Endometrium (tissue), 2 donors: ENCODE measurements at regions not wholly inside any gene's neighbourhood (a gene's known extent, or its start where the extent isn't known, plus 50 kb on each side); places are given as distances from the start of the nearest gene placed in this dataset.
"Not testable (repeated sequence)": the region's sequence is repeated elsewhere in the genome, so short reads cannot be mapped to it uniquely, and the experiment has no call there.

ENCODE experiments used
- FAIRE-seq: peaks from 2 replicates; lab custom pipeline; 2012; peaks lifted over from hg19 to GRCh38; lab: Jason Lieb, UNC
- donor health status: control.
- donor health status: control.

DNA sequence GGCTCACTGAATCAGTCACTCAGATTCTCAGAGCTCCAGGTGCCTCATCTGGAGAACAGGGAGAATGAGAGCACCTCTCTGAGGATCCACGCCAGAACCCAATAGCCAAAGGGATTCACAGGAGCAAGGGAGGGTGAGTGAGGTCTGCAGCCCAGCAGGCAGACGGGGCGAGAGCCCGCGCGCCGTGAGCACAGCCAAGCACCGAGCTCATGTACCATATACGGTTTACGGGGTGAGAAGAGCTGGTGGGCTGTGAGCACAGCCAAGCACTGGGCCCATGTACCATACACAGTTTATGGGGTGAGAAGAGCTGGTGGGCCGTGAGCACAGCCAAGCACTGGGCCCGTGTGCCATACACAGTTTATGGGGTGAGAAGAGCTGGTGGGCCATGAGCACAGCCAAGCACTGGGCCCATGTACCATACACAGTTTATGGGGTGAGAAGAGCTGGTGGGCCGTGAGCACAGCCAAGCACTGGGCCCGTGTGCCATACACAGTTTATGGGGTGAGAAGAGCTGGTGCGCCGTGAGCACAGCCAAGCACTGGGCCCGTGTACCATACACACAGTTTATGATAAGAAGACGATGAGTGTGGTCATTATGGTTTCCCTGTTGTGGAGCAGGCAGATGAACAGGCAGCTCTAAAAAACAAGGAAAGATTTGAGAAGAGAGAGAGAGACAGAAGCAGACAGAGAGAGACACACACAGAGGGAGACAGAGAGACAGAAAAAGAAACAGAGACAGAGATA lies 125.7 kb upstream of the ANO1 start:
- not testable (repeated sequence) for FAIRE-seq

GRCh38 chr11:69953356-69953755 lies 124.8 kb upstream of the ANO1 start:
- FAIRE-seq, result no peak

DNA sequence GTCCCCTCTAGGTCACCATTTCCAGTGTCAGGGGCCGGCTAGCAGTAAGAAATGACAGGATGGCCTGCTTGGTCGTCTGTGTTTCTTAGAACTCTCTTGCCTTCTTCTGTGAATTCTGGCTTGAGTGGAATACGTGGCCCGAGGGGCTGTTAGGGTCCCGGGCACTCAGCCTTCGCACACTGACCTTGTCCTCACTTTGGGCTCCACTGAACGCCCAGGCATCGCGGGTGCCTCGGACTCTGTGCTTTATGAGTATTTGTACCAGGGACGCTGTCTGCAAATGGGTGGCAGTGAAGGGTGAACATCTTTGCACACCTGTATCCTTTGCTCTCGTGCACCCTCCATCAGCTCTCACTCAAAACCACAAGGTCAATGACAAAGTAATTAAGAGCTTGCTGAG lies 123.4 kb upstream of the ANO1 start:
- FAIRE-seq, result no peak

GRCh38 chr11:69956669-69957190 lies 121.4 kb upstream of the ANO1 start:
- FAIRE-seq, result no peak

DNA sequence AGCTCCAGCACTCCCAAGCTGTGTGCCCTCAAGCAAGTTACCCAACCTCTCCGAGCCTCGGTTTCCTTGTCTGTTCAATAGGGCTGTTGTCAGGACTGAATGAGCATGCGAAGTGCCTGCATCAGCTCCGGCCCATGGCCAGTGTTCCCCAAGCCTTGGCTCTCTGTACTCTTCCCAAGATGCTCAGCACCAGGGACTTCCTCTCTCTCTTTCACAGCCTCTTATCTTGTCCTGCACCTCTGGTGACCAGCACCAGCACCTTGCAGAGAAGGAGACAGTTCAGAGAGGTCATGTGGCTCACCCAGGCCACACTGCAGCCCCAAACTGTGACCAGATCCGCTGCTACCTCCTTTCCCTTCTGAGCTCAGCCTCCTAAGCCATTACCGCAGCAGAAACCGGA lies 120.3 kb upstream of the ANO1 start:
- FAIRE-seq, result no peak

DNA sequence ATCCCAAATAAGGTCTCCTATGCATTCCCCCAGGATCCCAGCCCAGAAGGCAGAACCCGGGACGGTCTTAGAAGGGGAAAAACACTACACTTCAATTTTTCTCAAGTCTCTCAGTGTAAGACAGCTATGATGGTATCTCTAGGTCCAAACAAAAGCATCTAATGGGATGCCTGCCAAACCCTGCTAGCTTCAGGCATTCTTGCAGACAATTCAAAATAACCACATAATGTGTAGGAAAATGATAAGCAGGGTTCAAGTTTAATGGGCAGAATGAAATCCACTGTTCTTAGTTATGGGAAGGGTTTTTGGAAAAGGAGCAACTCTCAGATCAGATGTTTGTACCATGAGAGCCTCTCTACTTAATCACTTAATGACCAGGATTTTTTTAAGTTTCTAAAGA lies 119.8 kb upstream of the ANO1 start:
- no peak for FAIRE-seq

DNA sequence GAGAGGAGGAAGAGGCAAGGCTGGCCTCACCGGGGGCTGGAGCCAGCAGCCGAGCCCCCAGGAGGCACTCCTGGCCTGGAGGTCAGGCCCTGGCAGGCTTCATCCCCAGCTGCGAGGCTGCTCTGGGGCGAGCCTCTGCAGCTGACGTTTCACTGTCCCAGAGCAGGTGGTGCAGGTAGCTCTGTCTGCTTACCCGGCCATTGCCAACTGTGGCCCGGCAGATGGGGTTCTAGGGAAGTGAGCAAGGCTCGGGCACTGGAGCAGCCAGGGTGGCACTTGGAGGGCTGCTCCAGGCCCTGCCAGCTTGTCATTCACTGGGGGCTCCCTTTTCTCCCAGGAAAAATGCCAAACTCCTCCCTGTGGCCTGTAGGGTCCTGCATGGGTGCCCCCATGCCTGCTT lies 118.7 kb upstream of the ANO1 start:
- no peak for FAIRE-seq

DNA sequence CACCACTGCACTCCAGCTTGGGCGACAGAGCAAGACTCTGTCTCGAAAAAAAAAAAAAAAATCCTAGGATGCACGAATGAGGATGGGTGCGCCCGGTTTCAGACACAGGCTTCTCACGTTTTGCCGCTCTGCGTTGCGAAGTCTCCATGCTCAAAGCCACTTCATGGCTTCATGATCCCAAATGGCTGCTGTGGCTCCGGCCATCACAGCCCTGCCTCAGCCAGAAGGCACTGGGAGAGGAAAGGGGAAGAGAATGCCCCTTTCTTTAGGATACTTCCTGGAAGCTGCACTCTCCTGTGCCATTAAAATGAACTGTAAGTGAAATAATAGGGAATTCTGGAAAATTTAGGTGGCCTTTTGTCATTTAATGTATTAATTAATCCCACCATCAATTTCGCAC lies 116.4 kb upstream of the ANO1 start:
- no peak for FAIRE-seq

DNA sequence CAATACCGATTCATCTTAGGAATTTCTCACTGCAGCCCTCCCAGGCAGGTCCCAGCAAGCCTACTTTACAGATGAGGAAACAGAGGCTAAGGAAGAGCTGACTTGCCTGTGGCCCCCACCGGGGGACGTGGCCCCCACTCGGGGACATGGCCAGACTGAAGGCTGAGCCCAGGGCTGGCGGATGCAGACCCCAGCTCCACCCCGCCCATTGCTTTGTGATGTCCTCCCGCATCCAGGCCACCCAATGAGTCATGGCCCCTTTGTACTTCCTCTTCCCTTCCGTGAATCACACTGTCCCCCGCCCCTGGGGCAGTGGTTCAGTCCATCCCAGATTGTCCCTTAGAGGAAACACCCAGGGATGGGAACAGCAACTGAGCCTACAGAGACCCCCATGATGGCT lies 116.0 kb upstream of the ANO1 start:
- FAIRE-seq, result no peak

DNA sequence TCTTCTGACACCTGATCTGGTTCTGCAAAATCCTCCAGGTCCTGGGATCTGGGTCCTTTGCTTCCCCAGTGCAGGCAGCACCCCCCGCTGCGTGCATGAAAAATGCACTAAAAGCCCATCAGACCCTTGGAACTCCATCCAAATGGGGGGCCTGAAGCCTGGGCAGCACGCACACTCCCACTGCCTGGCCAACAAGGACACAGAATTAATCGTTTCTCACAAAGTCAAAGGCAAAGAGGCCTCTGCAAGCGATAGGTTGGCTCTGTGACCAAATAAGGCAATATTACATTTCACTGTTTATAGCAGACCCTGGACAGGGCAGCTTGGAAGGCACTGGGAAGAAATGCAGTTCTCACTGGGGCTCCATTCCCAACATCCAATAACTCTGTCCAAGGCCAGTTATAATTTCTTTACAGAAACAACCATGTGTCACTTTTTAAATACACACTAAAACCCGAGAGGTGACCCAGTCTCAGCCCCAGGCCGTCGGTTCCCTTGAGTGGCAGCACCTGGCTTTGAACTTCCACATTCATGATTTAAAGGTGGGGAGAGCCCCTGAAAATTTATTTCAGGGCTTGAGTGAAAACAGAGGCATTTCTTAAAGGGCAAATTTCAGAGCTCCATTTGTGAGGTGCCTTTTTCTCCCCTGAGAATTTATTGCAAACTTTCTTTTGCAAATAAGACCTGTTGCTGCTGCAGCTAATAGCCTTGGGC lies 114.4 kb upstream of the ANO1 start:
- no peak for FAIRE-seq

- no peak for FAIRE-seq
Observed at GRCh38 chr11:69964247-69964643, 113.9 kb upstream of the ANO1 start.

DNA sequence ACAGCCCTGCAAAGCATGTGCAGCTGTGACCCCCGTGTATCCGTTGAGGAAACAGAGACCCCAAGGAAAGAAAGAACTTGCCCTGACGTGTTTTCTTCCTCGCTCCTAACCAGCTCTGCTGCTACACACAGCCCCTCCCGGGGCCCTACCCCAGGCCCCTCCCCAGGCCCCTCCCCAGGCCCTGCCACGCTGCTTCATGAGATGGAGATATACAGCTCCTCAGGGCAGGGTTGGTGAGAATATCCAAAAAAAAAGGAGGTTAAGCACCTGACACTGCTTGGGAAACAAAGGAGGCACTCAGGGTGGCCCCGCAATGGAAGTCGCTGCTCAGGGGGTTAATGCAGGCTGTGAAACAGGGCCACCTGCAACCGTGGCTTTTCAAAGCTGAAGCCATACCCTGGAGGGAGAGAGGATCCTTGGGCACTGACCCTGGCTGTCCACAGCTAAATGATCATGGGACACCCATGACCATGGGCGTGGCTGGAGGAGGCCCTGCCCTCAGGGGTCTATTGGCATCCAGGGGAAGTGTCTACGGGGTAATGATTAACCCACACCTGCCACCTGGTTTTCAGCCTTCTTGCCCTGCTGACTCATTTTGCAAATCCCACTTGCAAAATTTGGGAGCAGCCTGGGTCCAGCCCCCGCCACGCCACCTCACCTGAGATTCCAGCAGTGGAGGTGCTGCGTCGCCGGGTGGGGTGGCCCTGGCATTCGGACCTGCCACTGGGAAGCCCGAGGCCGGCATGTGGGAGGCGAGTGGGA lies 112.1 kb upstream of the ANO1 start:
- FAIRE-seq, result no peak

- no peak for FAIRE-seq
Observed at GRCh38 chr11:69966583-69966835, 111.6 kb upstream of the ANO1 start.

DNA sequence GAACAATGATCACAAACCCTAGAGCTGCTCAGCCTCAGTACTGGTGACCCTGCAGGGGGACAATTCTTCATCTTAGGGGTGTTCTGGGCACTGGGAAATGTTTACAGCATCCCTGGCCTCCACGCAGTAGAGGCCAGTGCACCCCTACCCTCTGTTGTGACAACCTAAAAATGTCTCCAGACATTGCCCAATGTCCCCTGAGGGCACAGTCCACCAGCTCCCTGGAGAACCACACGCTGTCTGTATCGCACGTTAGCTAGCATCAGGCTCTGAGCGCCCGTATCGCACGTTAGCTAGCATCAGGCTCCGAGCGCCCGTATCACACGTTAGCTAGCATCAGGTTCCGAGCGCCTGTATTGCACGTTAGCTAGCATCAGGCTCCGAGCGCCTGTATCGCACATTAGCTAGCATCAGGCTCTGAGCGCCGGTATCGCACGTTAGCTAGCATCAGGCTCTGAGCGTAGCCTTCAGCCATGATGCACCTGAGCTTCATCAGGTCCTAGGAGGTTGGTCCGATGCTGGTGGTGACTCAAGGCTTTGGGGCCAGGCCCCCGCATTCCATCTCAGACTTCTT lies 111.1 kb upstream of the ANO1 start:
- no peak for FAIRE-seq

GRCh38 chr11:69967484-69967883 lies 110.6 kb upstream of the ANO1 start:
- no peak for FAIRE-seq

- no peak for FAIRE-seq
Observed at GRCh38 chr11:69968396-69969347, 109.4 kb upstream of the ANO1 start.

- FAIRE-seq, result no peak
Observed at GRCh38 chr11:69969890-69970784, 108.0 kb upstream of the ANO1 start.

DNA sequence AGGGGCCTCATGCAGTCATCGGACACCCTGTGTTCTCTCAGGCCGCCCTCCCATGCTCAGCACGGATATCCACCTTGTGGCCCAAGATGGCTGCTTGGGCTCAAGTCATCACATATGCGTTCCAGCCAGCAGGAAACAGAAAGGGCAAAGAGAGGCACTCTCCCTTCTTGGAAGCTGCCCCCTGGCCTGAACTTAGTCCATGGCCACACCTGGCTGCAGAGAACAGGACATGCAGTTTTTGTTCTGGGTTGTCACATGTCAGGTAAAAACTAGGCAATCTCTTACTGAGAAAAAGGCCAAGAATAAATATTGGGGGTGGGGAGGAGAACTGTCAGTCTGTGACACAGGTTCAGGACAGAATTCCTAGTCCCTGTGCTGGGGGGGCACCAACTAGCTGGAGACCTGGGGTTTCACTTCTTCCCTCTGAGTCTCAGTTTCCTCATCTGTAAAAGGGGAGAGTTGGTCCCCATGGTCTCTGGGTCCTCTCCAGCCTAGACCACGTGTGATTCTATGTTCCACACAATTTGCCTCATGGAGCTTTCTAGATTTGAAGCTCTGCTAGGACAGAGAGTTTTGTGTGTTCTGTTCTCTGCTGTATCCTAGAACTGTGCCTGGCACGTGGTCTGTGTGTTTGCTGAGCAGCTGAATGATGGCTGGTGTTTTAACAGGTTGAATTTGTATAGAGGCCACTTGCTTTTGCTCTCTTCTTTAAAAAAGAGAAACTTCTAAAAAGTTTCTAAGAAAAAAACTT lies 107.2 kb upstream of the ANO1 start:
- FAIRE-seq, result no peak

GRCh38 chr11:69971741-69972140 lies 106.4 kb upstream of the ANO1 start:
- FAIRE-seq, result no peak

DNA sequence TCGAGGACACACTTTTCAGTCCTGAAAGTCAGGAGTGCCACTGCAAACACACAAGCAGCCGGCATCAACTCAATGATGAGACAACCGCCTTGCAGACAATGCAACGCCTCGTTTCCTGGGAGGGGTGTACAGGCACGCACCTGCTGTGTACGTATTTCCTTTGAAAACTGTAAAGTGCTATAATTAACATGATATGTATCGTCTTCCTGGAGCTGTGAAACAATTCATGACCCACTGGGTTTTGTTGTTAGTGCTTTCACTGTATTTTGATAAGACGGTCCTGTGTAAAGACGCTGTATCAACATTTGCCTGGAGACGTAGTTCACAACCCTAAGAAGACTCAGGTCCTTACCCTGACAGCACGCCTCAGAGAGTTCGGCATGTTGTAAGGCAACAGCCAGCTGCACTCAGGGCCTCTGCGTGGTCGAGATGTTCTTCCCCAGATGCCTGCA lies 105.7 kb upstream of the ANO1 start:
- FAIRE-seq, result no peak
